MM.1S (cell line): ENCODE measurements at regions not wholly inside any gene's neighbourhood (a gene's known extent, or its start where the extent isn't known, plus 50 kb on each side); places are given as distances from the start of the nearest gene placed in this dataset.
A peak's percentile ranks its signal among the peaks of the same experiment; 100 is the strongest.

Source experiments
- DNase-seq: peaks from one replicate; pipeline ENCODE4 v3.0.0-alpha.2; 2015
- H2AFZ ChIP-seq: fragments of 300-600 bp; sonication (generic); 2 replicates; pipeline ENCODE4 v1.6.0; 2016; ENCODE audit warnings: antibody characterized with exemption, low read length
- H3F3A ChIP-seq: fragments of 300-600 bp; sonication (generic); 2 replicates; pipeline ENCODE4 v1.6.1; 2016; ENCODE audit warnings: mild to moderate bottlenecking, antibody characterized with exemption, low read length, moderate library complexity, mixed read lengths; ENCODE audit not compliant: insufficient read depth
- H3K27ac ChIP-seq: fragments of 300-600 bp; sonication (generic); 2 replicates; pipeline ENCODE4 v1.5.1; 2016; ENCODE audit warnings: mild to moderate bottlenecking, low read length
- H3K27me3 ChIP-seq: fragments of 300-600 bp; sonication (generic); replicated peaks from 2 replicates; pipeline ENCODE4 v1.6.0; 2016; ENCODE audit warnings: low read length; ENCODE audit not compliant: insufficient read depth
- H3K36me3 ChIP-seq: fragments of 300-600 bp; sonication (generic); replicated peaks from 2 replicates; pipeline ENCODE4 v1.6.1; 2016; ENCODE audit warnings: mild to moderate bottlenecking, low read length, mixed read lengths; ENCODE audit not compliant: insufficient read depth
- H3K4me1 ChIP-seq: fragments of 300-600 bp; sonication (generic); 2 replicates; pipeline ENCODE4 v1.6.1; 2016; ENCODE audit warnings: low read length, mixed read lengths
- H3K4me2 ChIP-seq: fragments of 300-600 bp; sonication (generic); 2 replicates; pipeline ENCODE4 v1.6.0; 2016; ENCODE audit warnings: low read depth, low read length
- H3K4me3 ChIP-seq: fragments of 300-600 bp; sonication (generic); 2 replicates; pipeline ENCODE4 v1.5.1; 2016; ENCODE audit warnings: low read length, mixed read lengths
- H3K79me2 ChIP-seq: fragments of 300-600 bp; sonication (generic); 2 replicates; pipeline ENCODE4 v1.6.1; 2016; ENCODE audit warnings: mixed run types, low read length, mixed read lengths
- H3K9ac ChIP-seq: fragments of 300-600 bp; sonication (generic); 2 replicates; pipeline ENCODE4 v1.6.1; 2016; ENCODE audit warnings: low read length, mixed read lengths
- H3K9me2 ChIP-seq: fragments of 300-600 bp; sonication (generic); replicated peaks from 2 replicates; pipeline ENCODE4 v1.6.1; 2016; ENCODE audit warnings: mild to moderate bottlenecking, low read length, mixed read lengths; ENCODE audit not compliant: insufficient read depth
- H3K9me3 ChIP-seq: fragments of 300-600 bp; sonication (generic); replicated peaks from 2 replicates; pipeline ENCODE4 v1.6.1; 2016; ENCODE audit warnings: mild to moderate bottlenecking, low read length, mixed read lengths; ENCODE audit not compliant: insufficient read depth
- H4K20me1 ChIP-seq: fragments of 300-600 bp; sonication (generic); 2 replicates; pipeline ENCODE4 v1.6.1; 2016; ENCODE audit warnings: mild to moderate bottlenecking, low read length, moderate library complexity, mixed read lengths; ENCODE audit not compliant: insufficient read depth
- EZH2 ChIP-seq: fragments of 300-600 bp; sonication (generic); optimal IDR thresholded peaks from 2 replicates; pipeline ENCODE3; 2017; ENCODE audit warnings: low read depth, mild to moderate bottlenecking, antibody characterized with exemption, low read length, mixed read lengths
- EZH2phosphoT487 ChIP-seq: fragments of 300-600 bp; sonication (generic); IDR thresholded peaks from 2 replicates; pipeline ENCODE4 v1.6.1; 2018; ENCODE audit warnings: antibody characterized with exemption, low read length
- TF ChIP-seq, protein P1 (sequence below): fragments of 300-600 bp; sonication (generic); IDR thresholded peaks from 2 replicates; pipeline ENCODE4 v1.5.1; 2016; ENCODE audit warnings: antibody characterized with exemption, low read length, mixed read lengths

DNA sequence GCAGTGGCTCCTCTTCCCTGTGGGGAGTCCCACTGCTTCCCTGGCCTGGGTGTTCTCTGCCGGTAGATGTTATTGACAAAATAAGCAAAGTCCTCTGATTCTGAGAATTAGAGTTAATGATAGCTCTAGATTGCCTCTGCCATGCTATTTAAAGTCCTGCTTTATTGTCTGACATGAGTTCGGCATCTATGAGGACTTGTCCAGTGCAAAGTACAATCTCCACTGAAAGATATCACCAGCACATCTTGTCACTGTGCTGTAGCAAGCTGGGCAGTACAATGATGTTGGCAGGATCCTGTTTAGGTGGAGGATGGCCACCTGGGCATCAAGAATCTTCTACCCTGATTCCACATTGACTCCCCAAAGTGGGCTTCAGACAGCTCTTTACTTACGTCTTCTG, 54.0 kb upstream of the ATP5PO start:
- no peaks in the 10 kb centered on the region for H3K9me2 ChIP-seq
- H3K9ac ChIP-seq: no peak overlapping the region
- H3K79me2 ChIP-seq: no peaks in the 10 kb centered on the region
- no peaks in the 10 kb centered on the region for H3K36me3 ChIP-seq
- H2AFZ ChIP-seq: no peak overlapping the region
- no peak for DNase-seq
- H3K27me3 ChIP-seq: no peaks in the 10 kb centered on the region
- no peaks in the 10 kb centered on the region for H4K20me1 ChIP-seq
- H3K9me3 ChIP-seq: no peaks in the 10 kb centered on the region
- H3K4me2 ChIP-seq: no peak overlapping the region
- TF ChIP-seq EZH2 (no peak), EZH2phosphoT487 (no peak)
- TF ChIP-seq, protein P1, sequence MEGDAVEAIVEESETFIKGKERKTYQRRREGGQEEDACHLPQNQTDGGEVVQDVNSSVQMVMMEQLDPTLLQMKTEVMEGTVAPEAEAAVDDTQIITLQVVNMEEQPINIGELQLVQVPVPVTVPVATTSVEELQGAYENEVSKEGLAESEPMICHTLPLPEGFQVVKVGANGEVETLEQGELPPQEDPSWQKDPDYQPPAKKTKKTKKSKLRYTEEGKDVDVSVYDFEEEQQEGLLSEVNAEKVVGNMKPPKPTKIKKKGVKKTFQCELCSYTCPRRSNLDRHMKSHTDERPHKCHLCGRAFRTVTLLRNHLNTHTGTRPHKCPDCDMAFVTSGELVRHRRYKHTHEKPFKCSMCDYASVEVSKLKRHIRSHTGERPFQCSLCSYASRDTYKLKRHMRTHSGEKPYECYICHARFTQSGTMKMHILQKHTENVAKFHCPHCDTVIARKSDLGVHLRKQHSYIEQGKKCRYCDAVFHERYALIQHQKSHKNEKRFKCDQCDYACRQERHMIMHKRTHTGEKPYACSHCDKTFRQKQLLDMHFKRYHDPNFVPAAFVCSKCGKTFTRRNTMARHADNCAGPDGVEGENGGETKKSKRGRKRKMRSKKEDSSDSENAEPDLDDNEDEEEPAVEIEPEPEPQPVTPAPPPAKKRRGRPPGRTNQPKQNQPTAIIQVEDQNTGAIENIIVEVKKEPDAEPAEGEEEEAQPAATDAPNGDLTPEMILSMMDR: no peak
- H3K27ac ChIP-seq: no peak overlapping the region
- no peaks in the 10 kb centered on the region for H3K4me1 ChIP-seq
- no peak overlapping the region for H3K4me3 ChIP-seq
- no peaks in the 10 kb centered on the region for H3F3A ChIP-seq

DNA sequence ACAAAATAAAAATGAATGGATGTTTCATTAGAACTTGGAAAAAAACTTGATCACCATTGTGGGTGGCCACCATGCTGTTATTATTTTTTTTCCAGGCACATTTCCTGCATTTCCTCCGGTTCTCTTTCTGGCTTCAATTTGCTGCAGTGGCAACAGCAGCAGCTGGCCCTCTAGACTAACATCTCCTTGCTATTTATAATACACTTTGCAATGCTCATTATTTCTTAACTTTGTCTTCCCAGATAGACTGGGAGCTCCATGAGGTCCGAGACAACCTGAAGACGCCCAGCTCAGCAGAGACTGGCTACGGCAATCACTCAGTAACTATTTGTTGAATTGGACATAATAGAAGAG, 53.4 kb upstream of the ATP5PO start:
- Histone ChIP-seq H3K4me2 (no peak overlapping the region), H3K27me3 (no peaks in the 10 kb centered on the region), H3F3A (no peaks in the 10 kb centered on the region), H3K4me3 (no peak overlapping the region), H3K9ac (no peak overlapping the region), H4K20me1 (no peaks in the 10 kb centered on the region), H3K9me2 (no peaks in the 10 kb centered on the region), H3K4me1 (no peaks in the 10 kb centered on the region), H3K9me3 (no peaks in the 10 kb centered on the region), H3K36me3 (no peaks in the 10 kb centered on the region), H3K27ac (no peak overlapping the region), H3K79me2 (no peaks in the 10 kb centered on the region), H2AFZ (no peak overlapping the region)
- DNase-seq: no peak
- TF ChIP-seq EZH2 (no peak), EZH2phosphoT487 (no peak)
- TF ChIP-seq, protein P1: no peak

DNA sequence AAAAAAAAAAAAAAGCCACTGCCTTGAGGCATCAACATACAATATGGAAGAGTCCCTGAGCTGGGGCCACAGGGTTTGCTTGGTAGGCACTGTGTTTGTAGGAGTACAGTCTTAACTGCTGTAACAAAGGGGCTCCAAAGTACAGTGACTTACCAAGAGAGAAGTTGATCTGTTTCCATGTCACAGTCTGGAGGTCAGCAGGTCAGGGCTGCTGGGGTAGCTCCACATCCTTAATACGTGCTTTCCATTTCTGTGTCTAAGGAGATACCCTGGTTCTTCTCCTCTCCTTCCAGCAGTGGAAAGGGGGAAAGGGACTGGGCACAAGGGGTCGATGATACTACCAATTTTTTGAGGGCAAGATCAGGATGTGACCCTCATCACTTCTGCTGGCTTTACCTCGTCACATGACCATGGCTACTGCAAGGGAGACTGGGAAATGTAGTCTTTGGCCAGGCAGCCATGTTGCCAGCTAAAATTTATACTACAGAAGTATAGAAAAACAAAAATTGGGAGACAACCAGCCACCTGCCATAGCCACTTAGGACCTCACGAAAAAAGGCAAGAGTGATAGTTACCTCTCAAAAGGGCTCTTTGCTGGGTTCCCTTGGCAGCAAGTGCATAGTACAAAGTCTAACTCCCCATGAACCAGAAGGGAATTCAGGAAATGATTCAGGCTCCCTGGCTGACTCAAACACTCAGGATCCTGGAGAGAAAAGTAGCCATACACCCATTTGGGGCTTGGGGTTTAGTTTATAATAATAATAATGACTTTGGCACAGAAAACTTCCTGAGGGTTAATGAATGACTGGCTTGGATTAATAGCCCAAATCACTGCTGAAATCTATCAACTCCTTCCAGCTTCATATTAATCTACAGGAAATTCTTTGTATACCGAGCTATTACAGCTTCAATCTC, 52.7 kb upstream of the ATP5PO start:
- TF ChIP-seq, protein P1: no peak
- TF ChIP-seq EZH2 (no peak), EZH2phosphoT487 (no peak)
- DNase-seq: no peak
- Histone ChIP-seq H3K4me2 (no peak overlapping the region), H4K20me1 (no peaks in the 10 kb centered on the region), H3K4me3 (no peak overlapping the region), H3K9me3 (no peaks in the 10 kb centered on the region), H3K9ac (no peak overlapping the region), H2AFZ (peak overlapping the region; percentile 14; the same call in 1 of the 2 replicates), H3K27me3 (no peaks in the 10 kb centered on the region), H3K27ac (no peak overlapping the region), H3K79me2 (no peaks in the 10 kb centered on the region), H3K36me3 (no peaks in the 10 kb centered on the region), H3K4me1 (no peaks in the 10 kb centered on the region), H3F3A (no peaks in the 10 kb centered on the region), H3K9me2 (no peaks in the 10 kb centered on the region)
